ENCODE measurements at regions not wholly inside any gene's neighbourhood (a gene's known extent, or its start where the extent isn't known, plus 50 kb on each side); places are given as distances from the start of the nearest gene placed in this dataset.
A peak's percentile ranks its signal among the peaks of the same experiment; 100 is the strongest.

DNA sequence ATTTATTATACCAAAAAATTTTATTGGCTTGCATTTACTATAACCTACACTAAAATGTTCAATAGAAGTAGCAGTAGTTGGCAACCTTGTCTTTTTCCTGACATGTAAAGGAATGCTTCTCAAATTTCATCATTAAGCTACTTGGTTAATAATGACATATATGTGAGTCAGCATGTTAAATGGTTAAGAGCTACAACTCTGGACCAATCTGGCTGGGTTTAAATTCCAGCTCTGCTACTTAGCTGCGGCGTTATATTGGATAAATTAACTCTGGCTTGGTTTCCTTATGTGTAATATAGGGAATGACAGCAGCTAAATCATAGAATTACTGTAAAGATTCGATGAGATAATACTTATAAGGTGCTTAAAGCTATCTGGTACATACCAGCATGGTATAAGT, 53.7 kb upstream of the OTOGL start:
- H3K9me3 ChIP-seq: no peaks in the 10 kb centered on the region
- H3K36me3 ChIP-seq: no peaks in the 10 kb centered on the region
- no peaks in the 10 kb centered on the region for H3K27me3 ChIP-seq (replicated peaks; ENCODE audit: insufficient read depth)
- peaks cover 4 to 29% of the 10 kb centered on the region in 2 donors for H3K4me1 ChIP-seq (ENCODE audit: control insufficient read depth in 1 of 2, low read depth in 2 of 2)
- ATAC-seq (ENCODE audit: insufficient number of reproducible peaks, low FRiP score, low read depth): no peak
- no peak overlapping the region for H3K4me3 ChIP-seq
- DNase-seq (ENCODE audit: low spot score): no peak
- no peak overlapping the region for H3K27ac ChIP-seq
- TF ChIP-seq, protein P1, sequence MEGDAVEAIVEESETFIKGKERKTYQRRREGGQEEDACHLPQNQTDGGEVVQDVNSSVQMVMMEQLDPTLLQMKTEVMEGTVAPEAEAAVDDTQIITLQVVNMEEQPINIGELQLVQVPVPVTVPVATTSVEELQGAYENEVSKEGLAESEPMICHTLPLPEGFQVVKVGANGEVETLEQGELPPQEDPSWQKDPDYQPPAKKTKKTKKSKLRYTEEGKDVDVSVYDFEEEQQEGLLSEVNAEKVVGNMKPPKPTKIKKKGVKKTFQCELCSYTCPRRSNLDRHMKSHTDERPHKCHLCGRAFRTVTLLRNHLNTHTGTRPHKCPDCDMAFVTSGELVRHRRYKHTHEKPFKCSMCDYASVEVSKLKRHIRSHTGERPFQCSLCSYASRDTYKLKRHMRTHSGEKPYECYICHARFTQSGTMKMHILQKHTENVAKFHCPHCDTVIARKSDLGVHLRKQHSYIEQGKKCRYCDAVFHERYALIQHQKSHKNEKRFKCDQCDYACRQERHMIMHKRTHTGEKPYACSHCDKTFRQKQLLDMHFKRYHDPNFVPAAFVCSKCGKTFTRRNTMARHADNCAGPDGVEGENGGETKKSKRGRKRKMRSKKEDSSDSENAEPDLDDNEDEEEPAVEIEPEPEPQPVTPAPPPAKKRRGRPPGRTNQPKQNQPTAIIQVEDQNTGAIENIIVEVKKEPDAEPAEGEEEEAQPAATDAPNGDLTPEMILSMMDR (IDR thresholded peaks at IDR 0.05): no peak

DNA sequence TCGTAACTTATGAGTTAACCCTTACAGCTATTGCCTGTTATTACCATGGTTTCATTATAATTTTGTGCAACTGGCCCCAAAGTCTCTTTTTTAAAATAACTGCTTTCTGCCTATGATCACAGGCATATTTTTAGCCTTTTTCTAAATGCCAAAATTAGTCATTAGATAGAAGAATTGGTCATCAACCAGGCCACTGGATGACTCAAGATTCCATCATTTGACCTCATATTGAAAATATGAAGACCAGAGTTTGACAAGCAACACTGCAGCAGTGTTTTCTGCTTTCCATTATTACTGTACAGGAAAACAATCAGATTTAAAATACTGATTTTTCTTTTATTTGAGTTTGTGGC, 54.7 kb upstream of the OTOGL start:
- no peaks in the 10 kb centered on the region for H3K27me3 ChIP-seq (replicated peaks; ENCODE audit: insufficient read depth)
- no peaks in the 10 kb centered on the region for H3K9me3 ChIP-seq
- peak overlapping the region; percentile 34 for H3K4me3 ChIP-seq
- ATAC-seq (ENCODE audit: insufficient number of reproducible peaks, low FRiP score, low read depth) (peak; percentile 79), DNase-seq (ENCODE audit: low spot score) (no peak)
- H3K4me1 ChIP-seq (ENCODE audit: control insufficient read depth in 1 of 2, low read depth in 2 of 2): peaks cover 4 to 29% of the 10 kb centered on the region in 2 donors
- H3K36me3 ChIP-seq: no peaks in the 10 kb centered on the region
- TF ChIP-seq, protein P1 (IDR thresholded peaks at IDR 0.05): no peak
- H3K27ac ChIP-seq: peak overlapping the region; percentile 82 to 85

DNA sequence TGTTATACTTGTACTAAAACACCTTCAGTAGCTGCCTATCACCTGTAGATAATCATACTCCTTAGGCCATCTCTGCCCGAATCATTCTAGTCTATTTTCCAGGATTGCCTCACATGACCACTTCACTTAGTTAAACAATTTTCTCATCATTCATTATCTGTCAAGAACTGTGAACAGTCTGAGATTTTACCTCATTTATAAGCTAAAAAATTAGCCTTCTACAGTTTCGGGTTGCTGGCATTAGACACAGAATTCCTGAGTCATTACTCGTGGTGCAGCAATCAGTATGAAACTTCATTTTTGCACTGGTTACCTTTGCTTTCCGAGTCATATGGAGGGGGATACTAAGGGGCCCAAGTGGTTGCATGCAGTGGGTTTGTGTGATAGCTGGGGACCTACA, 57.6 kb upstream of the OTOGL start:
- H3K36me3 ChIP-seq: no peaks in the 10 kb centered on the region
- no peak overlapping the region for H3K4me3 ChIP-seq
- TF ChIP-seq, protein P1 (IDR thresholded peaks at IDR 0.05): no peak
- no peaks in the 10 kb centered on the region for H3K9me3 ChIP-seq
- peaks cover 4 to 42% of the 10 kb centered on the region in 2 donors for H3K4me1 ChIP-seq (ENCODE audit: control insufficient read depth in 1 of 2, low read depth in 2 of 2)
- H3K27ac ChIP-seq: peak overlapping the region; percentile 53 to 85
- ATAC-seq (ENCODE audit: insufficient number of reproducible peaks, low FRiP score, low read depth) (peak; percentile 37), DNase-seq (ENCODE audit: low spot score) (no peak)
- no peaks in the 10 kb centered on the region for H3K27me3 ChIP-seq (replicated peaks; ENCODE audit: insufficient read depth)

GRCh38 chr12:80041071-80041470, 58.3 kb upstream of the OTOGL start:
- no peak for DNase-seq (ENCODE audit: low spot score)
- ATAC-seq (ENCODE audit: insufficient number of reproducible peaks, low FRiP score, low read depth): no peak
- H3K4me3 ChIP-seq: no peak overlapping the region
- H3K4me1 ChIP-seq (ENCODE audit: control insufficient read depth in 1 of 2, low read depth in 2 of 2): peaks cover 4 to 42% of the 10 kb centered on the region in 2 donors
- peak overlapping the region; percentile 53 to 85 for H3K27ac ChIP-seq
- H3K27me3 ChIP-seq (replicated peaks; ENCODE audit: insufficient read depth): no peaks in the 10 kb centered on the region
- H3K9me3 ChIP-seq: no peaks in the 10 kb centered on the region
- no peaks in the 10 kb centered on the region for H3K36me3 ChIP-seq
- TF ChIP-seq, protein P1 (IDR thresholded peaks at IDR 0.05): no peak

DNA sequence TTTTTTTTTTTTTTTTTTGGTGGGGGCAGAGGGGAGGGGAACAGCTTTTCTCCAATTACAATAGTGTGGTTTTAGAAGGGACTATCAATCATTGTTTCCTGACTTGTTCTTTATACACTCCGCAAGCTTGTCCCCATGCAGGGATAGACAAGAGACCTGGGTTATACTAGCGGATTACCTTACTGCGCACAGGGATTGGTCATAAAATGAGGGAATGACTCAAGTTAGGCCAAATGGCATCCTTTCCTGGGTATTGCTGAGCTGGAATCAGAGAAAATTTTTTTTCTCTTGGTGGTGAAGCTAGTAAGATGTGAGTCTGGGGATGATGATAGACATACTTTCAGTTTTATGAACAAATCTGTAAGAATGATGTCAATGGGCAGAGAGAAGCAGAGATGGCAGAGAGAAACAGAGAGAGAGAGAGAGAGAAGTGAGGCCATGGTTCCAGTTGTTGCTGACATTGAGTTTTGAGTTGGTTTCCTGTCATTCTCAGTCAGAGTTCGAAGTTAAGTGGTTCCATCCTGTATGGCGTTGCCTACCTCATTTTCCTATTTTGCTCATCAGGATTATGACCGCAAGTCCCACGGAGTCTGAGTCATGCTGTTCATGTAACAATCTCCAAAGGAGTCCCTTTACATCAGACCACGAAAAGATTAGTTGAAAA, 59.1 kb upstream of the OTOGL start:
- H3K27ac ChIP-seq: peak overlapping the region; percentile 21 to 53
- DNase-seq (ENCODE audit: low spot score) (no peak), ATAC-seq (ENCODE audit: insufficient number of reproducible peaks, low FRiP score, low read depth) (no peak)
- H3K4me1 ChIP-seq (ENCODE audit: control insufficient read depth in 1 of 2, low read depth in 2 of 2): peaks cover 4 to 38% of the 10 kb centered on the region in 2 donors
- no peaks in the 10 kb centered on the region for H3K9me3 ChIP-seq
- TF ChIP-seq, protein P1 (IDR thresholded peaks at IDR 0.05): no peak
- H3K27me3 ChIP-seq (replicated peaks; ENCODE audit: insufficient read depth): no peaks in the 10 kb centered on the region
- H3K4me3 ChIP-seq: no peak overlapping the region
- no peaks in the 10 kb centered on the region for H3K36me3 ChIP-seq
